A172 (cell line): ENCODE measurements at regions not wholly inside any gene's neighbourhood (a gene's known extent, or its start where the extent isn't known, plus 50 kb on each side); places are given as distances from the start of the nearest gene placed in this dataset.
A peak's percentile ranks its signal among the peaks of the same experiment; 100 is the strongest.

Source experiments
- DNase-seq: peaks from one replicate; pipeline ENCODE4 v3.0.0-alpha.2; 2015; ENCODE audit warnings: low spot score

- no peak for DNase-seq
Measured at GRCh38 chr12:13680916-13681315, 300.5 kb downstream of the GRIN2B start.

- no peak for DNase-seq
Measured at GRCh38 chr12:13676880-13677279, 304.5 kb downstream of the GRIN2B start.

GRCh38 chr12:13670285-13670866 is 311.0 kb downstream of the GRIN2B start:
- DNase-seq: no peak

- no peak for DNase-seq
Measured at GRCh38 chr12:13668880-13669279, 312.5 kb downstream of the GRIN2B start.

- DNase-seq: no peak
Measured at GRCh38 chr12:13666806-13667205, 314.6 kb downstream of the GRIN2B start.

GRCh38 chr12:13661005-13661887 is 320.2 kb downstream of the GRIN2B start:
- peak; percentile 10 for DNase-seq

GRCh38 chr12:13654456-13654855 is 326.9 kb downstream of the GRIN2B start:
- no peak for DNase-seq

GRCh38 chr12:13652105-13652504 is 329.3 kb downstream of the GRIN2B start:
- DNase-seq: no peak

GRCh38 chr12:13635709-13636108 is 345.7 kb downstream of the GRIN2B start:
- no peak for DNase-seq

- DNase-seq: no peak
Measured at GRCh38 chr12:13631873-13632272, 349.5 kb downstream of the GRIN2B start.

- no peak for DNase-seq
Measured at GRCh38 chr12:13630354-13630753, 351.0 kb downstream of the GRIN2B start.

- DNase-seq: no peak
Measured at GRCh38 chr12:13628067-13628466, 353.3 kb downstream of the GRIN2B start.

- DNase-seq: no peak
Measured at GRCh38 chr12:13627536-13627935, 353.9 kb downstream of the GRIN2B start.

GRCh38 chr12:13613297-13613696 is 368.1 kb downstream of the GRIN2B start:
- DNase-seq: no peak

GRCh38 chr12:13609894-13610679 is 371.3 kb downstream of the GRIN2B start:
- DNase-seq: no peak

- DNase-seq: no peak
Measured at GRCh38 chr12:13606290-13606689, 375.1 kb downstream of the GRIN2B start.

- DNase-seq: no peak
Measured at GRCh38 chr12:13603953-13604352, 377.4 kb downstream of the GRIN2B start.

GRCh38 chr12:13602172-13602571 is 379.2 kb downstream of the GRIN2B start:
- DNase-seq: no peak

GRCh38 chr12:13599176-13599575 is 382.2 kb downstream of the GRIN2B start:
- DNase-seq: no peak

GRCh38 chr12:13597837-13598236 is 383.6 kb downstream of the GRIN2B start:
- DNase-seq: no peak

- DNase-seq: no peak
Measured at GRCh38 chr12:13597166-13597565, 384.2 kb downstream of the GRIN2B start.

GRCh38 chr12:13596714-13597113 is 384.7 kb downstream of the GRIN2B start:
- DNase-seq: no peak
